Sigmoid colon (tissue), 4 donors: ENCODE measurements at regions not wholly inside any gene's neighbourhood (a gene's known extent, or its start where the extent isn't known, plus 50 kb on each side); places are given as distances from the start of the nearest gene placed in this dataset.

ENCODE experiments used
- EP300 ChIP-seq, 4 donors: sonication (generic); formaldehyde crosslinking; IDR thresholded peaks; one replicate each; pipeline ENCODE4 v1.6.1; 2017; ENCODE audit warnings: antibody characterized with exemption in 4 of 4
- POLR2A ChIP-seq, 2 donors: fragments of 450-650 bp; IDR thresholded peaks; one replicate each; pipeline ENCODE4 v1.6.1; 2016; ENCODE audit warnings: antibody characterized with exemption in 2 of 2, mild to moderate bottlenecking in 2 of 2, moderate library complexity in 2 of 2
- POLR2AphosphoS5 ChIP-seq, 4 donors: sonication (generic); formaldehyde crosslinking; IDR thresholded peaks; one replicate each; pipeline ENCODE4 v1.6.1; 2017; ENCODE audit warnings: antibody characterized with exemption in 4 of 4
- TF ChIP-seq, protein P1 (sequence below), 4 experiments: fragments of 450-650 bp in 3 of 4; fragments of 200-600 bp in 1 of 4; IDR thresholded peaks; one replicate each; pipeline ENCODE4 v1.5.1; 2016 to 2019; ENCODE audit warnings: antibody characterized with exemption in 4 of 4, mild to moderate bottlenecking in 3 of 4, moderate library complexity in 2 of 4

DNA sequence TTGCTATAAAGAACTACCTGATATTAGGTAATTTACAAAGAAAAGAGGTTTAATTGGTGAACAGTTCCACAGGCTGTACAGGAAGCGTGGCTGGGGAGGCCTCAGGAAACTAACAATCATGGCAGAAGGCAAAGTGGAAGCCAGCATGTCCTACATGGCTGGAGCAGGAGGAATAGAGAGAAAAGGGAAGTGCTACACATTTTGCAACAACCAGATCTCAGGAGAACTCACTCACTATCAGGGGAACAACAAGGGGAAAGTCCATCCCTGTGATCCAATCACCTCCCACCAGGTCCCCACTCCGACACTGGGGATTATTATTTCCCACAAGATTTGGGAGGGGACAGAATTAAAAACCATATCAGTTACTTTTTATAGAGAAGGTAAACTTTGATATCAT lies 273.5 kb upstream of the MMADHC start:
- TF ChIP-seq, protein P1, sequence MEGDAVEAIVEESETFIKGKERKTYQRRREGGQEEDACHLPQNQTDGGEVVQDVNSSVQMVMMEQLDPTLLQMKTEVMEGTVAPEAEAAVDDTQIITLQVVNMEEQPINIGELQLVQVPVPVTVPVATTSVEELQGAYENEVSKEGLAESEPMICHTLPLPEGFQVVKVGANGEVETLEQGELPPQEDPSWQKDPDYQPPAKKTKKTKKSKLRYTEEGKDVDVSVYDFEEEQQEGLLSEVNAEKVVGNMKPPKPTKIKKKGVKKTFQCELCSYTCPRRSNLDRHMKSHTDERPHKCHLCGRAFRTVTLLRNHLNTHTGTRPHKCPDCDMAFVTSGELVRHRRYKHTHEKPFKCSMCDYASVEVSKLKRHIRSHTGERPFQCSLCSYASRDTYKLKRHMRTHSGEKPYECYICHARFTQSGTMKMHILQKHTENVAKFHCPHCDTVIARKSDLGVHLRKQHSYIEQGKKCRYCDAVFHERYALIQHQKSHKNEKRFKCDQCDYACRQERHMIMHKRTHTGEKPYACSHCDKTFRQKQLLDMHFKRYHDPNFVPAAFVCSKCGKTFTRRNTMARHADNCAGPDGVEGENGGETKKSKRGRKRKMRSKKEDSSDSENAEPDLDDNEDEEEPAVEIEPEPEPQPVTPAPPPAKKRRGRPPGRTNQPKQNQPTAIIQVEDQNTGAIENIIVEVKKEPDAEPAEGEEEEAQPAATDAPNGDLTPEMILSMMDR (IDR thresholded peaks at IDR 0.05) = no peak
- TF ChIP-seq EP300 (IDR thresholded peaks at IDR 0.05) = no peak
- TF ChIP-seq POLR2A (IDR thresholded peaks at IDR 0.05) = no peak
- no peak for TF ChIP-seq POLR2AphosphoS5 (IDR thresholded peaks at IDR 0.05)
